K562 (cell line): ENCODE measurements at regions not wholly inside any gene's neighbourhood (a gene's known extent, or its start where the extent isn't known, plus 50 kb on each side); places are given as distances from the start of the nearest gene placed in this dataset.

Experiments used
- ATAC-seq: fragments of 200-7000 bp; cut with Tn5 transposase; 3 replicates; pipeline ENCODE4 v1.9.1; 2020; ENCODE audit warnings: moderate library complexity
- BruUV-seq: library from RNA; stranded (reverse); fragments of 400-500 nt; replicated peaks from 2 replicates; lab custom pipeline; 2021; lab: Mats Ljungman, UMichigan
- CTCF ChIA-PET: fragments of 300-600 bp; formaldehyde crosslinking; extraction: SDS; loops from one replicate; lab custom pipeline; 2021; ENCODE audit warnings: low intra/inter-chr PET ratio; lab: Yijun Ruan, JAX
- POLR2A ChIA-PET: fragments of 300-600, 350-650 bp; sonication (Branson Sonifier 250); formaldehyde crosslinking; extraction: SDS; loops from one replicate; lab custom pipeline; 2021; ENCODE audit warnings: antibody characterized with exemption, inconsistent platforms; lab: Yijun Ruan, JAX
- DNase-seq, 4 experiments: peaks; one replicate each; pipeline versions ENCODE4 v3.0.0 to v3.0.0-alpha.2; 2011 to 2018; ENCODE audit warnings: low spot score in 3 of 4, mixed read lengths in 3 of 4; ENCODE audit errors: extremely low read depth in 1 of 4
- FAIRE-seq: peaks from 2 replicates; lab custom pipeline; 2011; peaks lifted over from hg19 to GRCh38; lab: Jason Lieb, UNC
- H2AFZ ChIP-seq: 2 replicates; pipeline ENCODE4 v1.6.0; 2011; ENCODE audit warnings: low read depth, low read length, control low read depth, inconsistent platforms
- H3K27ac ChIP-seq: fragments of 200-600 bp; 3 replicates; pipeline ENCODE4 v1.8.0; 2011; ENCODE audit warnings: low read depth, mild to moderate bottlenecking, control low read depth, inconsistent platforms, low read length, moderate library complexity, mixed read lengths; ENCODE audit errors: extremely low read depth
- H3K27me3 ChIP-seq, 2 experiments: fragments of 300-600 bp in 1 of 2; 2 replicates in 1 of 2; 3 replicates in 1 of 2; pipeline versions ENCODE4 v1.6.0 to v1.8.0; 2011; ENCODE audit warnings: inconsistent platforms in 2 of 2, low read length in 2 of 2, mild to moderate bottlenecking in 1 of 2, mixed read lengths in 1 of 2, moderate library complexity in 1 of 2; ENCODE audit not compliant: control insufficient read depth in 2 of 2, insufficient read depth in 2 of 2
- H3K36me3 ChIP-seq: fragments of 300-600 bp; 3 replicates; pipeline ENCODE4 v1.8.0; 2011; ENCODE audit warnings: mild to moderate bottlenecking, low read length, inconsistent platforms; ENCODE audit not compliant: control insufficient read depth, insufficient read depth
- H3K4me1 ChIP-seq, 2 experiments: fragments of 200-600 bp in 1 of 2; replicated peaks in 1 of 2; 2 replicates in 1 of 2; 3 replicates in 1 of 2; pipeline versions ENCODE4 v1.5.1 to v1.8.0; 2011; ENCODE audit warnings: inconsistent platforms in 2 of 2, low read length in 2 of 2, mild to moderate bottlenecking in 1 of 2, mixed read lengths in 1 of 2, moderate library complexity in 1 of 2; ENCODE audit not compliant: control insufficient read depth in 2 of 2, insufficient read depth in 2 of 2
- H3K4me2 ChIP-seq: 2 replicates; pipeline ENCODE4 v1.6.1; 2011; ENCODE audit warnings: low read length, control low read depth, inconsistent platforms, mixed read lengths; ENCODE audit not compliant: insufficient read depth
- H3K4me3 ChIP-seq: fragments of 200-600 bp; sonication (generic), shearing (Covaris generic); 2 replicates; pipeline ENCODE4 v1.5.1; 2016; ENCODE audit warnings: control low read depth, inconsistent platforms
- H3K79me2 ChIP-seq: fragments of 200-600 bp; 3 replicates; pipeline ENCODE4 v1.8.0; 2011; ENCODE audit warnings: low read length, inconsistent platforms; ENCODE audit not compliant: control insufficient read depth, insufficient read depth
- H3K9ac ChIP-seq, 2 experiments: 2 replicates each; pipeline versions ENCODE4 v1.6.0 to v1.6.1; 2011; ENCODE audit warnings: low read depth in 2 of 2, low read length in 2 of 2, control low read depth in 1 of 2, inconsistent platforms in 1 of 2, mild to moderate bottlenecking in 1 of 2, mixed read lengths in 1 of 2; ENCODE audit not compliant: insufficient read depth in 1 of 2
- H3K9me1 ChIP-seq: one replicate; pipeline ENCODE4 v1.6.0; 2011; ENCODE audit warnings: inconsistent platforms, mild to moderate bottlenecking, low read length, moderate library complexity; ENCODE audit not compliant: control insufficient read depth, insufficient read depth
- H3K9me3 ChIP-seq: replicated peaks from 2 replicates; pipeline ENCODE4 v1.5.1; 2011; ENCODE audit warnings: low read depth, low read length, inconsistent platforms; ENCODE audit not compliant: control insufficient read depth, insufficient read depth
- H4K20me1 ChIP-seq: replicated peaks from 2 replicates; pipeline ENCODE4 v1.6.1; 2011; ENCODE audit warnings: low read length, inconsistent platforms, mixed read lengths; ENCODE audit not compliant: control insufficient read depth, insufficient read depth
- EP400 ChIP-seq: fragments of 450-650 bp; IDR thresholded peaks from 2 replicates; pipeline ENCODE4 v1.6.1; 2017; ENCODE audit warnings: antibody characterized with exemption, mild to moderate bottlenecking, moderate library complexity
- WGBS: fragments of 100-300 bp; shearing (Covaris generic); methylation state at CpG from one replicate; pipeline ENCODE4 v1.1.6; 2016; ENCODE audit warnings: low coverage, mixed read lengths; ENCODE audit not compliant: insufficient coverage; ENCODE audit errors: missing lambda C conversion rate; 5-methylcytosine and 5-hydroxymethylcytosine counted together
- in situ Hi-C: fragments of 300-500 bp; cut with MboI; formaldehyde crosslinking; loops from 4 replicates; pipeline ENCODE4 v1.15.0; 2018; ENCODE audit warnings: inconsistent platforms, mixed read lengths
- intact Hi-C: fragments of 100-400 bp; cut with micrococcal nuclease; formaldehyde crosslinking; loops from 2 replicates; pipeline ENCODE4 v1.14.2; 2022
- TF ChIP-seq, protein P1 (sequence below), 2 experiments: fragments of 450-650 bp; formaldehyde crosslinking in 1 of 2; IDR thresholded peaks; 2 replicates each; pipeline versions ENCODE4 v1.4.0 to v1.6.1; 2014 to 2020; ENCODE audit warnings: mild to moderate bottlenecking in 2 of 2, borderline replicate concordance in 1 of 2, low read depth in 1 of 2

DNA sequence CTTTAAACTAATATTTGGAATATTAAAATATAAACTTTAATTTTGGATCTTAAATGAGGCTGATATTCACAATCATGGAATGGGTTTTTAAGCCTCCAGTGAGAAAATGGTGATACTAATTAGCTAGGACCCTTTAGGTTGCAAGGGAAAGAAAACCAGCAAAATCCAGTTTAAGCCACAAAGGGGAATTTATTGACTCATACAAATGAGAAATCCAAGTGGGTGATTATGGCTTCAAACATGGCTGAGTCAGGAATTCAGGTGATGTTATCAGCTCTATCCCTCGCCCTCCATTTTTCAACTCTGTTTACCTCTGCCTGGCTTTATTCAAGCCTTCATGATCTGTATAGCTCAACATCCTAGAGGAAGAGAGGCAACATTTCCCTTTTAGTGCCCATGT lies 75.3 kb upstream of the DLX2 start:
- no peak overlapping the region for H2AFZ ChIP-seq
- WGBS = 0% methylated on average over 1 of the region's 1 CpG
- no peak for ATAC-seq
- no TSS peak for BruUV-seq
- H3K79me2 ChIP-seq = no peaks in the 10 kb centered on the region
- no peak for FAIRE-seq
- intact Hi-C loops (no loop called here), in situ Hi-C loops (no loop called here)
- POLR2A ChIA-PET = no interaction called here
- H3K4me1 ChIP-seq = no peaks in the 10 kb centered on the region
- no peaks in the 10 kb centered on the region for H3K36me3 ChIP-seq
- no peak overlapping the region for H3K9ac ChIP-seq
- H3K27ac ChIP-seq = no peak overlapping the region
- no peak for DNase-seq
- H3K4me3 ChIP-seq = no peak overlapping the region
- no peaks in the 10 kb centered on the region for H3K9me3 ChIP-seq
- H3K27me3 ChIP-seq = peaks cover 8 to 10% of the 10 kb centered on the region in 2 experiments; a peak in 4 of 5 replicates
- no peaks in the 10 kb centered on the region for H4K20me1 ChIP-seq
- no peaks in the 10 kb centered on the region for H3K9me1 ChIP-seq
- no peak overlapping the region for H3K4me2 ChIP-seq
- TF ChIP-seq, protein P1, sequence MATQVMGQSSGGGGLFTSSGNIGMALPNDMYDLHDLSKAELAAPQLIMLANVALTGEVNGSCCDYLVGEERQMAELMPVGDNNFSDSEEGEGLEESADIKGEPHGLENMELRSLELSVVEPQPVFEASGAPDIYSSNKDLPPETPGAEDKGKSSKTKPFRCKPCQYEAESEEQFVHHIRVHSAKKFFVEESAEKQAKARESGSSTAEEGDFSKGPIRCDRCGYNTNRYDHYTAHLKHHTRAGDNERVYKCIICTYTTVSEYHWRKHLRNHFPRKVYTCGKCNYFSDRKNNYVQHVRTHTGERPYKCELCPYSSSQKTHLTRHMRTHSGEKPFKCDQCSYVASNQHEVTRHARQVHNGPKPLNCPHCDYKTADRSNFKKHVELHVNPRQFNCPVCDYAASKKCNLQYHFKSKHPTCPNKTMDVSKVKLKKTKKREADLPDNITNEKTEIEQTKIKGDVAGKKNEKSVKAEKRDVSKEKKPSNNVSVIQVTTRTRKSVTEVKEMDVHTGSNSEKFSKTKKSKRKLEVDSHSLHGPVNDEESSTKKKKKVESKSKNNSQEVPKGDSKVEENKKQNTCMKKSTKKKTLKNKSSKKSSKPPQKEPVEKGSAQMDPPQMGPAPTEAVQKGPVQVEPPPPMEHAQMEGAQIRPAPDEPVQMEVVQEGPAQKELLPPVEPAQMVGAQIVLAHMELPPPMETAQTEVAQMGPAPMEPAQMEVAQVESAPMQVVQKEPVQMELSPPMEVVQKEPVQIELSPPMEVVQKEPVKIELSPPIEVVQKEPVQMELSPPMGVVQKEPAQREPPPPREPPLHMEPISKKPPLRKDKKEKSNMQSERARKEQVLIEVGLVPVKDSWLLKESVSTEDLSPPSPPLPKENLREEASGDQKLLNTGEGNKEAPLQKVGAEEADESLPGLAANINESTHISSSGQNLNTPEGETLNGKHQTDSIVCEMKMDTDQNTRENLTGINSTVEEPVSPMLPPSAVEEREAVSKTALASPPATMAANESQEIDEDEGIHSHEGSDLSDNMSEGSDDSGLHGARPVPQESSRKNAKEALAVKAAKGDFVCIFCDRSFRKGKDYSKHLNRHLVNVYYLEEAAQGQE (IDR thresholded peaks at IDR 0.05; ENCODE audit: borderline replicate concordance) = peak; percentile 15; the same call in 1 of the 2 replicates
- TF ChIP-seq, protein P1 (CRISPR knock-in tag; IDR thresholded peaks at IDR 0.05; ENCODE audit: low read depth) = no peak
- no peak for TF ChIP-seq EP400
- TF ChIP-seq, all 486 proteins: peak for 1
- CTCF ChIA-PET = no interaction called here
